Skin of body (tissue), 1 donor: ENCODE measurements at regions not wholly inside any gene's neighbourhood (a gene's known extent, or its start where the extent isn't known, plus 50 kb on each side); places are given as distances from the start of the nearest gene placed in this dataset.

Source experiments
- DNase-seq: peaks from one replicate; lab custom pipeline; 2025; lab: John Stamatoyannopoulos, UW

- DNase-seq: no peak
These were observed 175.7 kb upstream of the PLXNA2 start for GRCh38 chr1:208419746-208420420.

GRCh38 chr1:208420696-208421095 is 176.5 kb upstream of the PLXNA2 start:
- no peak for DNase-seq

DNA sequence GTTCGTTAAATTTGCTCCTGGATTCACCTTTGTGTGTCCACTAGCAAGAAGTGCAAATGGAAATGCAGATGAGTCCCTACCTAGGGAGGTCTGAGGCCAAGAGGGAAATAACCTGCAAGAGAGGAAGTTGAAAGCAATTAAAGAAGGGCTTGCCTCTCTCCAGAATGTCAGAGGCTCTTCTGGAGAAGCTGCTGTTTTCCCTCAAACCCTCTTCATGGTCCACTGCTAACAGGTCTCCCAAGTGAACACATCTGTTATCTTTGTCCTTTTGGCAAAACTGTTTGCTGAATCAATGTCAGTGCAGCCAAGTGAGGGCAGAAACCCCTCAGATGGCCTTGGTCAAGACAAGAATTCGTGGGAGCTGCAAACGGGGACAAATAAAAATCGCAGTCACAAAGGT is 177.3 kb upstream of the PLXNA2 start:
- no peak for DNase-seq

- DNase-seq: no peak
These were observed 179.3 kb upstream of the PLXNA2 start for GRCh38 chr1:208423526-208423925.

DNA sequence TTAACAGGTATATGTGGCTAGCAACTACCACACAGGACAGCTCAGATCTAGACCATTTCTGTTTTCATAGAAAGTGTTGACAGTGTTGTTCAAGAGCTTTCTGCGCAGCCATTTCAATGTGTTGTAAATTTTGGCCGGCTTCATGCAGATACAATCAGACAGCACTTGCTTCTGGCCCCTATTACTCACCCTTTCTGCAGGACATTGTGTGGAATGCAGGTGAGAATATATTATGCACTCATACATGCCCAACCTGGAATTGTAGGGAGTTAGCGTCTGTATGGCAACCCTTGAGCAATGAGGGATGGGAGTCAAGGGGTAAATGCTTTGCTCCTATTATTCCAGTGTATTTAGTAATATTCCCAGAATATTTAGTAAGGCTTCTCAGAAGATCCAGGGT is 180.9 kb upstream of the PLXNA2 start:
- DNase-seq: no peak

GRCh38 chr1:208430220-208430619 is 186.0 kb upstream of the PLXNA2 start:
- DNase-seq: no peak

DNA sequence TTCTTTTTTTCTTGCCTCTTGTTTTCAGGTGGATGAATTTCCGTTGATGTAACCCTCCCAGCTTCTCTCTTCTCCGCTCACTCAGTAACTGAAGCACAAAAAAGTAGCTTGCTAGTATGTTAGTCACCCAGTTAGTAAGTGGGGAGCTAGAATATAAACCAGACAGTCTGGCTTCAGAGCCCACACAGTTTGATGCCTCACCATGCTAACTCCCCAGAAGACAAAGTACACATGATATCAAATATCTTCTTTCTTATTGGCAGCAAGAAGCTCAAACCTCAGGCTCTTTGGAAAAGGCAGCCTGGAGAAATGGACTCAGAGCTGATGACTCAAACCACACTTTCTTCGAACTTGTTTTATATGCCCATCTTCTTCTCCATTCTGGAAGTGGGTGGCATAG is 187.5 kb upstream of the PLXNA2 start:
- DNase-seq: no peak

DNA sequence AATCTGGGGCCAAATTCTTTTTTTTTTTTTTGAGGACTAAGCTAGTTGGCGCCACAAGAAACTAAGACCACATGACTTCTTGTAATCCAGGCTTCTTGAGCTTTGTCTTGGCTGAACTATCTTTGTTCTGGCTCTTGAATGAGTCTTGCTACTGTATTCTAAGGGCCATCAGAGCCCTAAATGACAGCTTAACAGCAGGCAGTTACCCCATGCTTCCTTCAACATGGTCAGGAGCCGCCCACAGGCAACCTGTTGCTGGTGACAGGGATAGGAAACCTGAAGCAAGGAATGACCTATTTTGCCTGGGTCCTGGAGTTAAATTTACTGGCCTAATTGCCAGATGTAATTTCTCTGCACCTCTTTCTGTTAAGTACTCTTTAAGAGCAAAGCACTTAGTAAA is 188.2 kb upstream of the PLXNA2 start:
- DNase-seq: no peak

GRCh38 chr1:208433086-208433485 is 188.9 kb upstream of the PLXNA2 start:
- no peak for DNase-seq

- DNase-seq: no peak
These were observed 189.8 kb upstream of the PLXNA2 start for GRCh38 chr1:208433971-208434370.

DNA sequence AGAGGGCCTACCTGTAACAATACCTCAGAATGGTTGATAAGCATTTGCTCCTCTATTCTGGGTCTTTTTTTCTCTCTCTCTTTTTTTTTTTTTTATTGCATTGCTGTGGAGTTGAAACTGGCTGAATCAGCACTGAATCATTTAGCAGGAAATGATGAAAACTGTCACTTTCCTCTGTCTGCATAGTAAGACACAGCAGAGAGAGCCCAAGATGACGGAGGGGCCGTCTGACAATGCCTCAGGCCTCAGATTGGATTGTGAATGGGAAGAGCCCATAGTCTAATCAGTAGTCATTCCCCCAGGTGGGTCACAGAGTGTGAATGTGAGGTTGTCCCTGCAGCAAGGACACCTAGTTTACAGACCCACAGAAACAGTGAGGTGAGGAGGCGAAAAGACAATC is 193.2 kb upstream of the PLXNA2 start:
- no peak for DNase-seq

GRCh38 chr1:208438112-208438699 is 194.0 kb upstream of the PLXNA2 start:
- no peak for DNase-seq

GRCh38 chr1:208445758-208446203 is 201.6 kb upstream of the PLXNA2 start:
- DNase-seq: no peak

GRCh38 chr1:208446271-208446691 is 202.1 kb upstream of the PLXNA2 start:
- DNase-seq: no peak

DNA sequence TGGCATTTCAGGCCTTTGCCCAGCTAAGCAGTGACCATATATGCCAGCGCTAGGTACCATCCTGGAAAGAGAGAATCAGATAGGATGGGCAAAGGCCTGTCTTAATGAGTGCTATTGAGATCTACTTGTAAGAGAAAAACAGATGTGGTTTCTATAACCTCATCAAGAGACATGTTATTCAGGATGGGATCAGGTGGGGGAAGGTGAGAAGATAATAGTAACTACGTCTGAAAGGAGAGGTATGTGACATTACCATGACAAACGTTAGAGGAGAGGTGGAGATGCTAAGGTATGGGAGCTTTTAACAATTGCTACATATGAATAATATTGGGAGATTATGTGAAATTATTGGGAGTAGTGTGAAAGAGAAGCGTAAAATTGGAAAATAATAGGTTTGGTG is 204.2 kb upstream of the PLXNA2 start:
- no peak for DNase-seq

DNA sequence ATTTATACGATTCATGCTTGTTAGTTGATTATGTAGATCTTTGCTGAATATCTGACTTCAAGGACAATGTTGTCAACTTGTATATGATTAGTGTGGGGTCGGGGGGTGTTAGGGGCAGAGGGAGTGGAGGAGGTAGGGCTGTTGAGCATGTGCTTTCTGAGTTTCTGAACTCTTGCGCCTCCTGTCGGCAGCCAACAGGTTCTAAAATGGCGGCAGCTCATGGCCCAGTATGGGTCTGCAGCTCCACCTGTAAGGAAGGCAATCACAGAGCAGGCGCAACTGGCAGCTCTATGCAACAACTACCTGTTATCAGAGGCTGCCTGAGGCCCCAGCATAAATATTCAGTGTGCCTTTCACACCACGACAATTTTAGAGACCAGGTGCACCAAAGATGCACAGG is 205.8 kb upstream of the PLXNA2 start:
- DNase-seq: no peak

DNA sequence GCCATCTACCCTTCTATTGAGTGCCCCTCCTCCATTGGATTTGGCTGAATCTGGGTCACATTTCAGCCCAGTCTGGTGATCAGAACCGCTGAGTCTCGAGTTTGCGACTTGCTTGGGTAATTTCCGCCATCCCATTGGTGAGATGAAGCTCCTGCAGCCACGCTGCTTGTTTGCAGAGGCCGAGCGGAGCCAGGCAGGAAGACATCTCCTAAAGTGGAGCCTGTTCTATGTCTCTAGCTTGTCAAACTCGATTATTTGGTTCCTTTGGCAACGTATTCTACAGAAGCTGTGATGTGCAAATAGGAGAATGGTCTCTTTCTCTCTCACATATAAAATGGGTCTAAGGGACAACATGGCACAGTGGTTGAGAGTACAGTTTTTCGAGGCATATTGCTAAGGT is 206.8 kb upstream of the PLXNA2 start:
- DNase-seq: no peak

GRCh38 chr1:208455821-208456220 is 211.6 kb upstream of the PLXNA2 start:
- no peak for DNase-seq

DNA sequence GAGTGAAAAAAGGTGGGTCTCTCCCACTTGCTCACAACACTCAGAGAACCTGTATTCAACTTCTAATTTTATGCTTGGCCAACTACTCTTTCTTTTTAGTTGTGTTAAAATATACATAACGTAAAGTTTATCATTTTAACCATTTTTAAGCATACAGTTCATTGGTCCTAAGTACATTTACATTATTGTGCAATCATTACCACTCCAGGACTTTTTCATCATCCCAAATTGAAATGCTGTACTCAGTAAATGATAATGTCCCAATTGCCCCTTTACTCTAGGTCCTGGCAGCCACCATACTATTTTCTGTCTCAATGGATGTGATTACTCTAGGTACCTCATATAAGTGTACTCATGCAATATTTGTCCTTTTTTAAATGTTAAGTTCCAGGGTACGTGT is 212.3 kb upstream of the PLXNA2 start:
- DNase-seq: no peak

- DNase-seq: no peak
These were observed 216.6 kb upstream of the PLXNA2 start for GRCh38 chr1:208460823-208461222.

DNA sequence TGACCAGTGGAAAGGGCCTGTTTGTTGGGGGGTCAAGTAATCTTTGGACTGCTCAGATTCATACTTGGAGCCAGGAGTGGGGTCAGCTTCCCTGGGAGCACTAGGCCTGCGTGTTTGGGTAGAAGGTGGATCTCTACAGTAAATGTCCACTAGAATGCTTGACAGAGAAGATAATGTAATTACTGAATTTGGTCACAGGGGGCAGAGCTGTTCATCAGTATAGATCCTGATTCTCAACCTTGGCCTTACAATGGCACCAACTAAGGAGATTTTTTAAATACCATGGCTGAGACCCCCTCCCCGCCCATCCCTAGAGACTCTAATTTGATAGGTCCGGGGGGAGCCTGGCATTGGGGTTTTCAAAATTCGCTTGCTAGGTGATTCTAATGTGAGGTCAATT is 217.5 kb upstream of the PLXNA2 start:
- DNase-seq: no peak

DNA sequence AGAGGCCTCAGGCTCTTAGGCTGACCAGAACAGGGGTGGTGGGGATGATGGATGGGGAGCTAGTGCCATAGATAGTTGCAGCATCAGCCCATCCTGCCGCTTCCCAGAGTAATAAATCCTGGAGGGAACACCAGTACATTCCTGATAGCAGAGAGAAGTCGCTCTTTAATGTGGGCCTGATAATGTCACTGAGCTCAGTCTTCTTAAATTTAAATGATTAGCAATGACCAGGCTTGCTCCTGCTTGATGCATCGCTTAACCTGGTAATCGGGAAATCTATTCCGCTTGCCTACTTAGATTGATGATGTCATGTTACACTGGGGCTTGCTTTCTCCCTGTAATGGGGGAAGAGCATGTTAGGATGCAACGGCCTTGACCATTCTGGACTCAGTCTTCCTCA is 218.6 kb upstream of the PLXNA2 start:
- no peak for DNase-seq

GRCh38 chr1:208465266-208465665 is 221.1 kb upstream of the PLXNA2 start:
- DNase-seq: no peak
